Adipocyte (in vitro differentiated cells): ENCODE measurements at regions not wholly inside any gene's neighbourhood (a gene's known extent, or its start where the extent isn't known, plus 50 kb on each side); places are given as distances from the start of the nearest gene placed in this dataset.
A peak's percentile ranks its signal among the peaks of the same experiment; 100 is the strongest.
"Not testable (repeated sequence)": the region's sequence is repeated elsewhere in the genome, so short reads cannot be mapped to it uniquely, and the experiment has no call there.

Source experiments
- DNase-seq: peaks from one replicate; pipeline ENCODE4 v3.0.0-alpha.2; 2015; ENCODE audit warnings: low read depth
- H3K27me3 ChIP-seq: replicated peaks from 2 replicates; pipeline ENCODE4 v1.7.0; 2013; ENCODE audit warnings: mild to moderate bottlenecking, low read length, moderate library complexity; ENCODE audit not compliant: control insufficient read depth, insufficient read depth
- H3K36me3 ChIP-seq: 2 replicates; pipeline ENCODE4 v1.7.0; 2013; ENCODE audit warnings: low read length, mild to moderate bottlenecking, moderate library complexity; ENCODE audit not compliant: control insufficient read depth, insufficient read depth, severe bottlenecking
- H3K4me1 ChIP-seq: 2 replicates; pipeline ENCODE4 v1.7.0; 2013; ENCODE audit warnings: mild to moderate bottlenecking, low read length, moderate library complexity; ENCODE audit not compliant: control insufficient read depth, insufficient read depth
- H3K4me3 ChIP-seq: 2 replicates; pipeline ENCODE4 v1.7.0; 2013; ENCODE audit warnings: mild to moderate bottlenecking, low read length, moderate library complexity
- H3K9ac ChIP-seq: 2 replicates; pipeline ENCODE4 v1.7.0; 2013; ENCODE audit warnings: mild to moderate bottlenecking, low read length, moderate library complexity
- H3K9me3 ChIP-seq: 2 replicates; pipeline ENCODE4 v1.7.0; 2013; ENCODE audit warnings: mild to moderate bottlenecking, low read length, moderate library complexity; ENCODE audit not compliant: control insufficient read depth

GRCh38 chr1:83067954-83068353 lies 931.0 kb downstream of the TTLL7 start:
- DNase-seq, result no peak
- no peaks in the 10 kb centered on the region for H3K27me3 ChIP-seq
- H3K36me3 ChIP-seq, result no peaks in the 10 kb centered on the region
- H3K9ac ChIP-seq, result no peak overlapping the region
- no peaks in the 10 kb centered on the region for H3K9me3 ChIP-seq
- no peaks in the 10 kb centered on the region for H3K4me1 ChIP-seq
- no peak overlapping the region for H3K4me3 ChIP-seq

- H3K36me3 ChIP-seq, result no peaks in the 10 kb centered on the region
- peaks cover 2% of the 10 kb centered on the region for H3K4me1 ChIP-seq
- DNase-seq, result peak; percentile 6
- H3K9ac ChIP-seq, result no peak overlapping the region
- H3K9me3 ChIP-seq, result no peaks in the 10 kb centered on the region
- no peak overlapping the region for H3K4me3 ChIP-seq
- no peaks in the 10 kb centered on the region for H3K27me3 ChIP-seq
Observed at GRCh38 chr1:83065952-83066727, 932.8 kb downstream of the TTLL7 start.

GRCh38 chr1:83064589-83065242 lies 934.2 kb downstream of the TTLL7 start:
- Histone ChIP-seq H3K9me3 (no peaks in the 10 kb centered on the region), H3K36me3 (no peaks in the 10 kb centered on the region), H3K27me3 (no peaks in the 10 kb centered on the region), H3K4me1 (peaks cover 5% of the 10 kb centered on the region), H3K9ac (no peak overlapping the region), H3K4me3 (no peak overlapping the region)
- DNase-seq, result peak; percentile 37

- Histone ChIP-seq H3K27me3 (no peaks in the 10 kb centered on the region), H3K9ac (no peak overlapping the region), H3K36me3 (no peaks in the 10 kb centered on the region), H3K9me3 (no peaks in the 10 kb centered on the region), H3K4me1 (peaks cover 5% of the 10 kb centered on the region), H3K4me3 (no peak overlapping the region)
- no peak for DNase-seq
Observed at GRCh38 chr1:83060651-83061390, 938.1 kb downstream of the TTLL7 start.

- no peak for DNase-seq
- no peaks in the 10 kb centered on the region for H3K27me3 ChIP-seq
- H3K4me3 ChIP-seq, result no peak overlapping the region
- no peaks in the 10 kb centered on the region for H3K36me3 ChIP-seq
- peaks cover 5% of the 10 kb centered on the region for H3K4me1 ChIP-seq
- H3K9ac ChIP-seq, result no peak overlapping the region
- no peaks in the 10 kb centered on the region for H3K9me3 ChIP-seq
Observed at GRCh38 chr1:83060221-83060620, 938.7 kb downstream of the TTLL7 start.

GRCh38 chr1:83058327-83058726 lies 940.6 kb downstream of the TTLL7 start:
- Histone ChIP-seq H3K4me3 (no peak overlapping the region), H3K9ac (no peak overlapping the region), H3K9me3 (no peaks in the 10 kb centered on the region), H3K36me3 (no peaks in the 10 kb centered on the region), H3K4me1 (peaks cover 12% of the 10 kb centered on the region), H3K27me3 (no peaks in the 10 kb centered on the region)
- no peak for DNase-seq

- no peaks in the 10 kb centered on the region for H3K36me3 ChIP-seq
- peaks cover 10% of the 10 kb centered on the region for H3K4me1 ChIP-seq
- H3K9ac ChIP-seq, result no peak overlapping the region
- DNase-seq, result peak; percentile 9
- no peaks in the 10 kb centered on the region for H3K27me3 ChIP-seq
- no peak overlapping the region for H3K4me3 ChIP-seq
- H3K9me3 ChIP-seq, result peaks cover 3% of the 10 kb centered on the region
Observed at GRCh38 chr1:83055391-83056170, 943.4 kb downstream of the TTLL7 start.

GRCh38 chr1:83053446-83053845 lies 945.5 kb downstream of the TTLL7 start:
- peaks cover 3% of the 10 kb centered on the region for H3K9me3 ChIP-seq
- H3K36me3 ChIP-seq, result no peaks in the 10 kb centered on the region
- no peaks in the 10 kb centered on the region for H3K27me3 ChIP-seq
- H3K4me3 ChIP-seq, result no peak overlapping the region
- no peak overlapping the region for H3K9ac ChIP-seq
- DNase-seq, result no peak
- H3K4me1 ChIP-seq, result peaks cover 10% of the 10 kb centered on the region

GRCh38 chr1:83052865-83053264 lies 946.1 kb downstream of the TTLL7 start:
- H3K4me3 ChIP-seq, result no peak overlapping the region
- H3K36me3 ChIP-seq, result no peaks in the 10 kb centered on the region
- peaks cover 10% of the 10 kb centered on the region for H3K4me1 ChIP-seq
- H3K27me3 ChIP-seq, result no peaks in the 10 kb centered on the region
- H3K9me3 ChIP-seq, result peaks cover 3% of the 10 kb centered on the region
- no peak overlapping the region for H3K9ac ChIP-seq
- no peak for DNase-seq

GRCh38 chr1:83051053-83051452 lies 947.9 kb downstream of the TTLL7 start:
- H3K4me1 ChIP-seq, result peaks cover 10% of the 10 kb centered on the region
- not testable (repeated sequence) for H3K27me3 ChIP-seq, H3K36me3 ChIP-seq, H3K4me3 ChIP-seq, H3K9ac ChIP-seq, H3K9me3 ChIP-seq, DNase-seq

- H3K9me3 ChIP-seq, result no peaks in the 10 kb centered on the region
- peaks cover 4% of the 10 kb centered on the region for H3K4me1 ChIP-seq
- no peaks in the 10 kb centered on the region for H3K27me3 ChIP-seq
- H3K9ac ChIP-seq, result no peak overlapping the region
- H3K4me3 ChIP-seq, result no peak overlapping the region
- no peak for DNase-seq
- H3K36me3 ChIP-seq, result no peaks in the 10 kb centered on the region
Observed at GRCh38 chr1:83043244-83043643, 955.7 kb downstream of the TTLL7 start.
